HG03060 (cell line): ENCODE measurements at regions not wholly inside any gene's neighbourhood (a gene's known extent, or its start where the extent isn't known, plus 50 kb on each side); places are given as distances from the start of the nearest gene placed in this dataset.
"Not testable (repeated sequence)": the region's sequence is repeated elsewhere in the genome, so short reads cannot be mapped to it uniquely, and the experiment has no call there.

Experiments used
- ATAC-seq: cut with Tn5 transposase; IDR thresholded peaks from one replicate; pipeline ENCODE4 v1.9.1; 2021; ENCODE audit warnings: low read depth, moderate number of reproducible peaks; ENCODE audit not compliant: unreplicated experiment

DNA sequence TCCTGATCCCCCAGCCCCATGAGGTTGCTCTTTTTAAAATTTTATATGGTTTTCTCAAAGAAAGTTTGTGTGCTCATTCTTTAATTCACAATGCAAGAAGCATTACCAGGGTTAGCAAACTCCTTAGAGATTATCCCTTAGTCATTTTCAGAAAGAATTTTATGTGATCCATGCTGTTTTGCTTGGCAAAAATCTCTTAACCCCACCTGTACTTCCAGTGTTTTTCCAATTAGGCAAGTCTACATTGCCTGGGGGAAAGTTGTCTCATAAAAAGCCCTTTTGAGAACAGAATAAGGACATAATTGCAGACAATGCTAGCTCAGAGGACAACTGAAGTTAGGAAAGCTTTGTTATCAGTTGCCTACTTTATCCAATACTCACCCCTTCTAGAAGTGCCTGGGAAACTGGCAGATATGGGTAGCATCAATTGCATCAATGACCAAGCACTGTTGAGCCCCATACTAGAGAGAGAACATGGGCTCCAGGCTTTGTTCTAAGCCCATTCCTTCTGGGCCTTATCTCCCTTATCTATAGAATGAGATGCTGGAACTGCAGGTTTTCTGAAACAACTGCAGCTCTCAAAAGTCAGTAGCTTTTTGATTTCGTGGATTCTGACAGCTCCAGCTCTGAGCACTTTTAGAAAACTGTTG is 265.9 kb upstream of the SPHKAP start:
- no peak for ATAC-seq

DNA sequence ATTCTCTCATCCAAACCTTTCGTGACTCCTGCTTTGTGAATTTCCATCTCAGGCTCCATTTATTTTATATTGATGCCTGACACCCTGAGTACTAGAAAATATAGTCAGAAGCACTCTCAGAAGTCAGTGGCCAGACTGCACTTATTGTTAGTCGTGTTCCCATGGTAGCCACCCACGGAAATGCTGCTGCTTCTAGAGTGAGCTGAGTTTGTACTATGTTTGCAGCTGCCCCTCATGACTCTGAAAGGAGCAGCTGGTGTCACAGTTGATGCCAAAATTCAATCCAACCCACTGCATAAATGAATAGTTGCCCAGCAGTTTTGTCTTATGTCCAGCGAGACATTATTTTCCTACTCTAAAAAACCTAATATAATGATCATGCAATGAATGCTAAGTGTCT is 265.2 kb upstream of the SPHKAP start:
- ATAC-seq, result no peak

DNA sequence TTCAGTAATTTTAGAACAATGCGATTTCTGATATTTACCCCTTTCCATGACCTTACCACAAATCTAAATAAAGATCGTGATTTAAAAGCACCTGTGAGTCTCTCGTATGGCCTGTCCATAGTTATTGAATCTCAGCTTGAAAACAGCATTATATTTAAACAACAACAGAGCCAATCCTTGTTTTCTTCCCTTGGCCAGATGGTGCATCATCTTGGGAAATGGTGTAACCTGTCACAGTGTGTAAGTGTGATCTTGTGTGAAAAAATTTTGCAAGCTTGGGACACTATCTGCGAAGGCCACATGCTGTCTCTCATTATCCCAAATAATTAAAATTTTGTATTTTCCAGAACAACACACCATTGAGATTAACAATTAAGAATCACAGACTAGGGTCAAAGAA is 262.7 kb upstream of the SPHKAP start:
- no peak for ATAC-seq

DNA sequence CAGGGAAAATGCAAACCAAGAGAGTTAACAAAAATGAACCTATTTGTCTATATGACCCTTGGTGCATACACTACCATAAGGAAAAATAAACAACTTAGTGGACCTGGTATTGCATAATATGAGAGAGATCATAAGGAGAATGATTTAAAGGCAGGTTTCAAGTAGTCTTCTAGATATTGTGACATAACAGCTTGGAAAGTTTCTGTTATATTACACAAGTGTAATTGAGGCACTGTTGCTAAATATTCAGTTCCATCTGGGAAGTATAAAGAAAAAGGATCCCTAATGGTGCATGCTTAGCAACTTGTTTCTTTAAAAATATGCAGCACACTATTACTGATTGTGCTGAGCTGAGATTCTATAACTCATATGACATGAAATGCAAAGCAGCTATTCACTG is 252.2 kb upstream of the SPHKAP start:
- no peak for ATAC-seq

DNA sequence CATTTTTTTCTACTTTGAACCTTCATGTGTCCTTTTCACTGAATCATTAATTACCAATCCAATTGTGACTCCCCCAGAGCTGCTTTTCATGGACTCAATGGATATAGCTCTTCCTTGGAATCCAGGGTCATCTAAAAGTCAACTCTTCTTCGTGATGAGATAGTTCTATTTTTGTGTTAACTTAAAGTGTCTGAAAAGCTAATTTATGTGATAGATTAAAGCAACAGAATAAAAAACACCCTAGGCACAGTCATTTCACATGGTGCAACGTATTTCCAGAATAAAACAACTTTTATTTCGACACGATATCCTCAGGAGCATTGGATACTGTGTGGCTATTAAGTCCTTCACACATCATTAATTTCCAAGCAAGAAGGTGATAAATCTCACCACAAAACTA is 250.6 kb upstream of the SPHKAP start:
- no peak for ATAC-seq

DNA sequence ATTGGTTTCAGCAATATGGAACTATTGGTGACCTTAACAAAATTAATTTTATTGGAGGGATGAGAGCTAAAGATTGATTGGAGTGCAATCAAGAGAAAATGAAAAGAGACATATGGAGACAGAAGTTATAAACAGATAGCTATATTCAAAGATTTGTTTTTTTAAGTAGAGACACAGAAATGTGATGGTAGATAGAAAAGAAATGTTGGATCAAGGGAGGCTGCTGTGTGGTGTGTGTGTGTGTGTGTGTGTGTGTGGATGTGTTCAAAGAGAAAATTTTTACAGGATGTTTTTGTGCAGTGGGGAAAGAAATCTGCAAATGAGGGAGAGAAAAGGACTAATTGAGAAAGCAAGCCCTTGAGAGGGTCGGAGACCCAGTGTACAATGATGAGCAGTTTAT is 249.5 kb upstream of the SPHKAP start:
- ATAC-seq, result no peak

DNA sequence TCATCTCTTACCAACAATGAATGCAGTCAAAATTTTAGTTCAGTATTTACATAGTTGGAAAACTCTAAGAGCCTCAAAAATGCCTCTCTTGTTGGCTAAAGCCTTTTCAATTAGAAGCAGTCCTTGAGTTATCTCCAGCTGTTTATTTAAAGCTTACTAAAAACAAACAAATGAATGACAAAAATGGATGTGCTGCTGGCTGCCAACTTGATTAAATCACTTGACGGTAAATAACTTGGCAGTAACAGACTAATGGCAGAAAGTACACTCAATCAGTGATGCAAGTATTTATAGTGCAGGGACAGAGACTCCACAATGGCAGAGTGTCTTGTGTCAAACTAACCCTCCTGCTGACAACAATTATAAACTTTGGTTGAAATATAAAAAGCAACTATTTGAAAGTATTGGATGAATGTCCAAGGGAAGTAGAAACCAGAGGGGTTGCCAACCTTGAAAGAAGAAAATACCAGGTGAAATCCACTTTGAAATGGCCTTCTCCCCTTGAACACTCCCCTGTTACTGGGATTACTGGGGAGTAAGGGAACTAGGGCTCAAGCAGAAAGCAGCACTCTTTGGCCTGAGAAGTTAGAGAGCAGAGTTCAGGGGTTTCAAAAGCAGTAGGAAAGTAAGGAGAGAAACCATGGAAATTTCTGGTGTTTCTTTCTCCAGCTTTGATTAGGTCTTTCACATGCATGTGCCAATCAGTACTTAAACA is 245.2 kb upstream of the SPHKAP start:
- ATAC-seq, result no peak

DNA sequence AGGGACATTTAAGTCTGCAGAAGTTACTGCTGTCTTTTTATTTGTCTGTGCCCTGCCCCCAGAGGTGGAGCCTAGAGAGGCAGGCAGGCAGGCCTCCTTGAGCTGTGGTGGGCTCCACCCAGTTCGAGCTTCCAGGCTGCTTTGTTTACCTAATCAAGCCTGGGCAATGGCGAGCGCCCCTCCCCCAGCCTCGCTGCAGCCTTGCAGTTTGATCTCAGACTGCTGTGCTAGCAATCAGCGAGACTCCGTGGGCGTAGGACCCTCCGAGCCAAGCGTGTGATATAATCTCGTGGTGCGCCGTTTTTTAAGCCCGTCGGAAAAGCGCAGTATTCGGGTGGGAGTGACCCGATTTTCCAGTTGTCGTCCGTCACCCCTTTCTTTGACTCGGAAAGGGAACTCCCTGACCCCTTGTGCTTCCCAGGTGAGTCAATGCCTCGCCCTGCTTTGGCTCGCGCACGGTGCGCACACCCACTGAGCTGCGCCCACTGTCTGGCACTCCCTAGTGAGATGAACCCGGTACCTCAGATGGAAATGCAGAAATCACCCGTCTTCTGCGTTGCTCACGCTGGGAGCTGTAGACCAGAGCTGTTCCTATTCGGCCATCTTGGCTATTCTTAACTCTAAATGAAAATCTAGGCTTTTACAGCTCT is 244.0 kb upstream of the SPHKAP start:
- ATAC-seq, result not testable (repeated sequence)

DNA sequence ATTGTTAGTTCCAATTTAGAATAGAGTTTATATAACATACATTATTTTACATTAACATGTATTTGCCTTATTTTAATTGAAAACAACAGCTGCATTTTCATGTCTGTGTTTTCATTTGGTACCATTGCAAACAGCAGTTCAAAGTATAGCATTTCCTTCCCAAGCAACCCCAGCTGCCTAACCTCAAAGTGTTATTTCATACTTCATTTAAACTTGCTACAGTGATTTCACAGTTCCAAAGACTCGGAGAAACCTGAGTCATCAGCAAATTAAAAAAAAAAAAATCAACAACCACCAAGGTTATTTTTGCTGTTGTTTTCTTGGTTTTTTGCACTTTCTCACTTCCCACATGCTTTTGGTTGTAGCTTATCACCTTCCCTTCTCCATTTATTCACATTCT is 236.5 kb upstream of the SPHKAP start:
- ATAC-seq, result no peak

DNA sequence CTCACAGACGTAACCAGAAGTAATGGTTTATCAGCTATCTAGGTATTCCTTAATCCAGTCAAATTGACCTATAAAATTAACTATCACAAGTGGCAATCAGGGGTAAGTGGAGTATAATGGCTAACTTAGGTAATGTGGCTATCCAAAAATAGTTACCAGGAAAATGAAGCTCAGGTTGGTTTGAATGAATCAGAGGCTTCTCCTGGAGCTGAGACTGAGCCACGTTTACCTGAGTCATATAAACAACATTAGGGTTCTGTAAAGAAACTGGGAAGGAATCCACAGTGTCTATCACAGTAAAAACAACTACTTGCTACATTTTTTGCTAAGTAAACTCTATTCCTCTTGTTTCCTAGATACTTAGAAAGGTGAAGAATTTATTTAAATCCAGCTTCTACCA is 236.0 kb upstream of the SPHKAP start:
- no peak for ATAC-seq

DNA sequence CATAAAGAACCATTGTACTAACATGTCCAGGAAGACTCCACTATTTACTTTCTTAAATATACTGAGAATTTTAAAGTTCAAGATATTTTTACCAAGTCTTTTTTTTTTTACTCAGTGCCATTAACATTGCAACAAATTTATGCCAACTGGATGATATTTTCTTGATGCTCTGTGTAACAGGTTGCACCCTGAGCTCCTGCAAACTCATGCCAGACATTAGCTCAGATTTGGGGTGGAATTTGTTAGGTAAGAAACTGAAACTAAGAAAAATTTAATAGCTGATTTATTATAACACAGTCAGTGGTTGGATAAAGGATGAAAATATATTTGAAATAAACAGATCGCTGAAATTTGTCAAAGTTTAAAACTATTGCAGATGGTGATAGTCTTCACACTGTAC is 228.6 kb upstream of the SPHKAP start:
- ATAC-seq, result no peak

DNA sequence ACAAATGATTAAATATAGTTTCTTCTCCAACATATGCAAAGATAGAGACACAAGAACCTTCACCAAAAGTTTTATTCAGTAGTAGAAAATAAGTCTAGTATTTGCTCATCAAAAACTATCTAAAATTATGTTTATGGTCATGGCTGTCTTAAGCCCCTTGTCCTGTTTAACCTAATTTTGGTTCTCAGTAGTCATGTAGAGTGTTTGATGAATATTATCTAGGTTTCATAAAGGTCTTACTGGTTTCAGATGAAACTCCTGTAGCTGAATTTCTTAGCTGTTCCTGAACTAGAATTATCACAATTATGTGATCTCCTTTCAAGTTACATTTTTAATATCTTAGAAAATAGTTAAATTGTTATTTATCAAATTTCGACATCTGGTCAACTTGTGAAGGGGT is 228.0 kb upstream of the SPHKAP start:
- no peak for ATAC-seq

DNA sequence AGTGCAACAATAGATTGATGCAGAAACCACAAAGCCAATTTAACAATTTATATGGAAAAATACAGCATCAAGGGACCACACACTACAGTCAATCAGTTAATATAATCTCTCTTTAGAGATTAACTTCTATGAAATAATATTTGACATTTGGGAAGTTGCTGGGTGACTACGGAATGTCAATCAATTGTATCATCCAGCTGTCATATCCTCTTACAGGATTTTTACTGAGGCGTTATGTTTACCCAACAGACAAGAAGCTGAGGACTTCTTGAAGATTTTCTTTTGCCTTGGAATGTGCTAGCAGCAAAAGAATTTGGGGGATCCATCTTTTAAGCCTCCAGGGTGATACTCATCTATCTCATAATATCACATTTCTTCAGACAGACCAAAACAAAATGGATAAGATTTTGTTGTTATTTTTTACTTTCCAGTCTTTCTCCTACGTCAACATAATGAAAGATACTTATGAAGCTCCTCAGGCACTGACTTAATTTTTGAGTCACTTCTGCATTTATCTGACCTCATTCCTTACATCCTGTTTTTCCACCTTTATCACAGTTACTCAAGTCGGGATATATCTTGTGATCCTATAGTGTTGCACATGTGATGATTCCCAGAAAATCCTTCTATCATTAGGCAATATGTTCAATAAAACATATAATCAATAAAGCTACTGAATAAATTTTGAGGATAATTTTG is 227.2 kb upstream of the SPHKAP start:
- ATAC-seq, result no peak

DNA sequence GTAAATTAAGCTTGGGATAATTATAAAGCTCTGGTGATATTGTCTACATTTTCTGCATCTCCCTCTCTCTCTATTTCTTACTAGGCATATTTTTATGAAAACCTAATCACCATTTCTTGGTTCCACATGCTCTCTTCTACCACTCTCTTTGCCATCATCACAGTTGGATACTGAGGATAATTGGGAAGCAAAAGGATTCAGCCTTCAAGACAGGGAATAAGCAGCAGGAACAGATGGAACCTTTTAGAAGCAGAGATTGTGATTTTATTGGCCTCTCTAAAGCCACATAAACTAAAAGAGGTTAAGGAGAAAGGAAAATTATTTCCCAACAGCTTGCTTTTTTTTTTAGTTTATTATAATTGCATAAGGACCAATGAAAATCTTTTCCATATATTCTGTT is 226.3 kb upstream of the SPHKAP start:
- no peak for ATAC-seq

DNA sequence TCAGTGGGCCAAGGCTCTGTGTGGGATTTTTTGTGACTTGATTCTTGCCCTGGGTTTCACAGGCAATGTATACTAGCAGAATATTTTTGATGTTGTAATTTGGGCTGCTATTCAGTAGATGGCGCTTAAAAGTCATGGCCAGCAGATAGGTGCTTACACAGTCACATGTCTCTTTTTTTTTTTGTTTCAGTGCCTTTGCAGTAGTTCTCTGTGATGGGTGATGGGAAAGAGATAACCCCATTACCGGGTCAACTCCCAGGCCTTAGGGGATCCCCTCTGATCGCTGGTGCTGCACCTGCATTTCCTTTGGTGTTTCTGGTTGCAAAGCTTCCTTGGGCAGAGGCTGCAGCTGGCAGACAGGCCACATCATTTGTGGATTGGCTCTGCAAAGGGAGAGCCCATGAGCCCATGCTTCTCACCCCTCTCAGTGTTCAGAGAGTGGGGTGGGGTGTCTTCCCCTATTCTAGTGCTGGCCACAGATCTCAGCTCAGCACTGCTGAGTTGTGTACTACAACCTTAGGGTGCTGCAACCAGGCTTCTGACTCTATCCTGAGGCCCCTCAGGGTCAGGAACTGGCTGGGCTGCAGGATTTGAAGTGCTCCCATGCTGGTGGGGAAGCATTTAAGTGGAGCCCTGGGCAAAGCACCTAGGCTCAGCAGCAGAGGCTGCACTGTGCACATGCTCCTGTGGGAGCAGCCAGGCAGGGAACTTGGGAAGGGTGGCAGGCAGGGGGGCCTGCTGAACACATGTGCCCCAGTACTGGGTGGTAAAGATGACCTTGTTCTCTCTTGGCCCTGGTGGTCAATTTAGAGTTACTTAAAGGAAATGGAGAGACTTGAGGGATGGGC is 219.8 kb upstream of the SPHKAP start:
- ATAC-seq, result no peak

DNA sequence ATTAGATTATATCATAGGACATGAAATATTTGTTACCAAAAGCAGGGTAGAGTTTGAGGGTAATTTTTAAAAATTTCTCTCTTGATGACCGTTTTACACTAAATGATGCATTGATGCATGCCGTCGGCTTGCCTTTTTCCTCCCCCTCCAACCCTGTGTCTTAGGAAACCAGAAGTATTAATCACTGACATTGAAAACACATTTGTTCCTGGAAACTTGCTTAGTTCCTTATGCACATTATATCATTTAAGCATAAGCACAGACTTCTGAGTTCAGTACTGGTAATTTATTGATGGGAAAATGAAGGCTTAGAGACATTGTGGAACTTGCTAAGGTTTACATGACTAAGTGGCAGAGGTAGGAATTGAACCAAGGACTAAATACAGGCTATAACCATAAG is 206.3 kb upstream of the SPHKAP start:
- no peak for ATAC-seq

DNA sequence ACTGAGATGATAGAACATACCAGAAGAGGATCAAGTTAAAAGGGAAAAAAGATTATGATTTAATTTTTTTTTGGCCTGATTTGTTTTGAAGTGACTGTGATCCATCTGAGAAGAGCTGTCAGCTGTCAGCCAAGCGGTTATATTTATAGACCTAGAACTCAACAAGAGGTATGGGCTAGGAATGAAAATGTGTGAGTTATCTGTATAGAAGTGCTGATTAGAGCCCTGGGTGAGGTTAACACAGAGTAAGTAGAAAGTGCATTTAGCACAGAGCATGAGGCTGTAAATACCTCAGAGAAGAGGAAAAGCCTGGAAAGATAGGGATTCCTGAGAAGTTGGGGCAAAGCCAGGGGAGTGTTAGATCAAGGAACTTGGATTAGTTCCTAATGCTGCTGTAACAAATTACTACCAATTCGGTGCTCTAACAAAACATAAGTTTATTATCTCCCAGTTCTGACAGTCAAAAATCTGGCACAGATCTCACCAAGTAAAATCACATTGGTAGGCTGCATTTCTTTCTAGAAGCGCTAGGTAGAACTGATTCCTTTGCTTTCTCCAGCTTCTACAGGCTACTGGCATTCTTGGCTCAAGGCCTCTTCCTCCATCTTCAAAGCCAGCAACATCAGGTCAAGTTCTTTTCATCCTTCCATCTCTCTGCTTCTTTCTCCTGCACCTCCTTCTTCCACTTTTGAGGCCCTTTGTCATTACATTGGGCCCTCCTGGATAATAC is 197.4 kb upstream of the SPHKAP start:
- no peak for ATAC-seq

DNA sequence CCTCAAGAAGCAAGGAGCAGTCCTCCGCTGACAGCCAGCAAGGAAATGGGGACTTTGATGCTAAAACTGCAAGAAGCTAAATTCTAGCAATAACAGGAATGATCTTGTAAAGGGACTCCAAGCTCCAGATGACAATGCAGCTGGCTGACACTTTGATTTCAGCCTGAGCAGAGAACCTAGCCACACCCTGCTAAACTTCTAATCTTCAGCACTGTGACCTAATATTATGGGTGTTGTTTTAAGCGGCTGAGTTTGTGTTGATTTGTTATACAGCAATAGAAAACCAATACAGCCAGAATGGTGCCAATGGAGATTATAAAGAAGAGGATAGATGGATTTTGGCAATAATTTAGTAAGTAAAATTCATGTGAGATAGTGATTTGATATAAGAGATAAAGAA is 196.7 kb upstream of the SPHKAP start:
- ATAC-seq, result no peak

DNA sequence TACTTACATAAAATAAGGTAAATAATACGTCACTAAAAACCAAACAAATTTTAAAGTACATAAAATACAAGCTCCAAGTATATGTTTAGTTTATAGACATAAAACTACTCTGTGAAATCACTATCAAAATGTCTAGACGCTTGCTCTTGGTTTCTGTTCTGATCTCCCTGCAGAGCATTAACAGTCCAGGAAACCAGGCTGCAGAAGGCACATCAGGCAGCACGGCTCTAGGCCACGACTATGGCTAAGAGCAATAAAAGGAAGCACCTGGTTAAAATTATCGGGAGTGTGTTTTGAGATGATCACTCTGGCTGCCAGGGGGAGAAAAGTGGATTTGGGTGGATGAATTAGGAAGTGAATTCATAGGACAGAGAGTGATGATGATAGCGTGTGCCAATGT is 196.0 kb upstream of the SPHKAP start:
- ATAC-seq, result no peak

DNA sequence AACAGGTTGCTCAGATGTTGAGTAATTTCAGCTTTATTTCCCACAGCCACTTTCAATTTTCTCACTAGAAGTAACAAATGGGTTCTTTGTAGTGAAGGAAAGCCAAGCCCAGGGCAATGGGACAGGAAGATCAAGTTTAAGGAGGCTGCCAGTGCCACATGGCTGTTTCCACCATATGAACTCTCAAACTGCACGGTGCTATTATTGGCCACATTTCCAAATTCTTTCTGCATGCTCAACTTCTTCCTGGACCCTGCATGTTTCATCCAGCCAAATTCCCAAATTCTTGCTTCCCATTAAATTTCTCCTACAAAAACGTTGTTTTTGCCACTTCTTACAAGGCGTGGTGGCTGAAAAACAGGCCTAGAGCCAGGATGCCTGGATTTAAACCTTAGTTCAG is 193.3 kb upstream of the SPHKAP start:
- ATAC-seq, result no peak
